GM12892 (cell line): ENCODE measurements at regions not wholly inside any gene's neighbourhood (a gene's known extent, or its start where the extent isn't known, plus 50 kb on each side); places are given as distances from the start of the nearest gene placed in this dataset.

Experiments used
- POLR2A ChIP-seq: IDR thresholded peaks from 2 replicates; pipeline ENCODE4 v1.6.1; 2011; ENCODE audit warnings: low read depth, low read length, control low read depth
- POLR2AphosphoS5 ChIP-seq: IDR thresholded peaks from 2 replicates; pipeline ENCODE4 v1.6.1; 2011; ENCODE audit warnings: low read depth, low read length, control low read depth
- TAF1 ChIP-seq: IDR thresholded peaks from 2 replicates; pipeline ENCODE4 v1.6.1; 2011; ENCODE audit warnings: low read depth, mild to moderate bottlenecking, control low read depth, low read length, borderline replicate concordance

DNA sequence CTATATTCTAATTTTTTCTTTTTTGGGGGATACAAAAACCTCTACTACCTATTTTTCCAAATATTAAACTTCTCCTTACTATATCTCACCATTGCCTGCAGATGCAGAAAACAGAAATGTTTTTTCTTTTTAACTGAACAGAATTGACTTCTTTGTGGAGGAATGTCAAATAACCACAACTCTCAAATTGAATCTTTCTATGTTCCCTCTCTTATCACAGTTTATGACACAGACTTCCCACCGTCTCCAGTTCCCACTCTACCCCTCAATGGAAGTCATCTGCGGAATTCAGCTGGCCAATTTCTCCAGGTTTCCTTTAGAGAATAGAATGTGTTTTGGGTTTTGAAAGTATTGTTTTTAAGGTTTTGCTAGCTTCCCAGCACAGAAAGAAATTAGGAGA lies 77.0 kb downstream of the NR2F2 start:
- TF ChIP-seq POLR2A (no peak), POLR2AphosphoS5 (no peak), TAF1 (no peak)
